C4-2B (cell line): ENCODE measurements at regions not wholly inside any gene's neighbourhood (a gene's known extent, or its start where the extent isn't known, plus 50 kb on each side); places are given as distances from the start of the nearest gene placed in this dataset.

Experiments
- H3K27ac ChIP-seq: fragments of 450-650 bp; 2 replicates; pipeline ENCODE4 v1.5.1; 2017
- CTCF ChIP-seq: fragments of 450-650 bp; conservative IDR thresholded peaks from 2 replicates; pipeline ENCODE4 v1.5.1; 2017; ENCODE audit warnings: mild to moderate bottlenecking
- ZFX ChIP-seq: fragments of 450-650 bp; IDR thresholded peaks from 2 replicates; pipeline ENCODE4 v1.6.1; 2017

GRCh38 chr1:219506936-219507335, 106.0 kb downstream of the ZC3H11B start:
- no peak for TF ChIP-seq CTCF
- no peak for TF ChIP-seq ZFX
- no peak overlapping the region for H3K27ac ChIP-seq

- no peak overlapping the region for H3K27ac ChIP-seq
- TF ChIP-seq CTCF = no peak
Observed at GRCh38 chr1:219506473-219506899, 106.4 kb downstream of the ZC3H11B start.

- TF ChIP-seq CTCF (no peak), ZFX (no peak)
- H3K27ac ChIP-seq = no peak overlapping the region
Observed at GRCh38 chr1:219505886-219506285, 107.0 kb downstream of the ZC3H11B start.

- TF ChIP-seq CTCF (no peak), ZFX (no peak)
Observed at GRCh38 chr1:219503604-219504003, 109.3 kb downstream of the ZC3H11B start.

GRCh38 chr1:219500327-219500897, 112.5 kb downstream of the ZC3H11B start:
- TF ChIP-seq ZFX (no peak), CTCF (no peak)
- no peak overlapping the region for H3K27ac ChIP-seq

More at GRCh38 chr1:219503604-219504003, 109.3 kb downstream of the ZC3H11B start:
- no peak overlapping the region for H3K27ac ChIP-seq

GRCh38 chr1:219498666-219499065, 114.2 kb downstream of the ZC3H11B start:
- no peak overlapping the region for H3K27ac ChIP-seq
- no peak for TF ChIP-seq CTCF
- TF ChIP-seq ZFX = no peak

- no peak overlapping the region for H3K27ac ChIP-seq
- TF ChIP-seq CTCF = no peak
- no peak for TF ChIP-seq ZFX
Observed at GRCh38 chr1:219495737-219496408, 117.0 kb downstream of the ZC3H11B start.
